ENCODE measurements at regions not wholly inside any gene's neighbourhood (a gene's known extent, or its start where the extent isn't known, plus 50 kb on each side); places are given as distances from the start of the nearest gene placed in this dataset.

DNA sequence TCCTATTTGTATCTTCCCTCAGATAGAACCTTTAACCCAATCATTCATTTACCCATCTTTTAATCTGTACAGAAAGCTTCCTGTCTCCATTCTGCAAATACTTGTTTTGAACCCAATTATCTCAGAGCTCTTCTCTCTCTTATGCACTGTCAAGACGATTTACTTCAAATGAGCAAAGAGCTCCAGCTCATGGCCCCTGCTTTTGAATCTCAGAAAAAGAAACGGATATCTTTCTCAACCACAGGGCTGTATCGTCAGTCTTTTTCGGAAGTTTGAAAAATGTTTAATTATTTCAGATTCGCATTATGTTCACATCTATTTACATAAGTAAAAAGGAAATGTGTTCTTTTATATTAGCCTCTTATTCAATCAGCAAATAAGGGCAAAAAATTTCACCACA is 322.7 kb upstream of the NBEA start:
- no peak for DNase-seq (ENCODE audit: low read depth in 2 of 2)

DNA sequence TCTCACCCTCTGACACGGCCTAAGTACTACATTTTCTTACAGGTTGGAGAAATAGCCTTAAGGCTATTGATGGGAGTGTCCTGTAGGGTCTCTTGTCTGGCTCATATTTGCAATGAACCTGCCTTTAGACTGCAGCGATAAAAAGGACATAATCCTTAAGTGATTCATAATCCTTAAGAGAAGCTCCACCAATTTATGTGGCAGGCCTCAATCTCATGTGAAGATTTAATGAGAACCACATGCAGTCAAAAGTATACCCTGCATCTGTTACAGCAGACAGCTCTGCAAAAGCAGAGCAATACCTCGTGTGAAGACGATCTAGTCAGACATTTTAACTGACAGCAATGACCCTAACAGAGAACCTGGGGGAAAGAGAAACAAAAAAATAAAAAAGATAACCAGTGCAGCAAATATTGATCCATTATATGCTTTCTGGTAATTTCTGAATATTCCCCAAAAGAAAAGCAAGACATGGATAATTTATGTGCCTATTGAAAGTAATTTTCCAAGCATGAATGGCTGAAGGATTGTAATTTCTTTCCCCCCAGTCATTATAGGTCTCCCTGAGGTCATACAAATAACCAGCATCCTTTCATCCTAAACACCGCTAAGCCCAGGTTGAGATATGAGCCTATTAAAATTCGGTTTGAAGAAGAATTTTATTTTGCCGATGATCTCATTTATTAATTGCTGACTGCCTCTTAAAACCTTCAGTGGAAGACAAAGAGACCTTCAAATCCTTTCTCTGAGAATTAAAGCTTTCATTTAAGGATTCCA is 321.8 kb upstream of the NBEA start:
- DNase-seq (ENCODE audit: low read depth in 2 of 2), result no peak

DNA sequence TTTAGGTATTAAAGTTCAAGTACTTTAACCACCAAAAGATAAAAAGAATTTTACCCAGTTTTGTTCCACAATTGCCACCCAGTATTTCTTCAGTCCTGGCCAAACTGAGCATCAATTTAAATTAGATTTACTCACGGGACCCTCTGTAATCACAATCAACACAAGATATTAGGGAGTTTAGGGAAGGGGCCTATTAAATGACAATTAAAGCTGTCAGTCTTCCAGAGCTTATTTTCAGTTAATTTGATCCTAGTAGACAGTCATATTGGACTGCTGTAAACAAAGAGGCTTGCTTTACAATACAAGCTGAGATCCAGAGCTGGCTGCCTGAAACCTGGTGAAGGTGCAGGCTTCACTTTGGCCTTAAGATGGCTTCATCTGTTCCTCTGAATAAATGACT is 321.2 kb upstream of the NBEA start:
- DNase-seq (ENCODE audit: low read depth in 2 of 2), result no peak

DNA sequence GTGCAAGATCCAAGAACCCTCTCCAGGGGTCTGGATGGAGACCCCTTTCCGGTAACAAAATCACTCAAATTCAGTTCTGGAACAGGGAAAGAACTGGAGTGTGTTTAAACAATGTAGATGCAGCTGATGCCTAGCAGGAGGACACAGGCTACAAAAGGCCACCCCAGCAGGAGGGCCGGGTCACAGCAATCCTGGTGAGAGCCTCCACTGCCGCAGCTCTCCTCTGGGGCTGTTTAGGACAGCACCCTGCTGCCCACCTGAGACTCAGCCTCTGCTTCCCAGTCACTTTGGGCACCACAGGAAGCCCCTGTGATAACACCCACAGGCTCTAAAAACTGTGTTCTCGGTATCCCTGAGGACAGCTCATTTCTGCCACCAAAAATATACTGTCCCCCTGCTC is 318.7 kb upstream of the NBEA start:
- no peak for DNase-seq (ENCODE audit: low read depth in 2 of 2)

DNA sequence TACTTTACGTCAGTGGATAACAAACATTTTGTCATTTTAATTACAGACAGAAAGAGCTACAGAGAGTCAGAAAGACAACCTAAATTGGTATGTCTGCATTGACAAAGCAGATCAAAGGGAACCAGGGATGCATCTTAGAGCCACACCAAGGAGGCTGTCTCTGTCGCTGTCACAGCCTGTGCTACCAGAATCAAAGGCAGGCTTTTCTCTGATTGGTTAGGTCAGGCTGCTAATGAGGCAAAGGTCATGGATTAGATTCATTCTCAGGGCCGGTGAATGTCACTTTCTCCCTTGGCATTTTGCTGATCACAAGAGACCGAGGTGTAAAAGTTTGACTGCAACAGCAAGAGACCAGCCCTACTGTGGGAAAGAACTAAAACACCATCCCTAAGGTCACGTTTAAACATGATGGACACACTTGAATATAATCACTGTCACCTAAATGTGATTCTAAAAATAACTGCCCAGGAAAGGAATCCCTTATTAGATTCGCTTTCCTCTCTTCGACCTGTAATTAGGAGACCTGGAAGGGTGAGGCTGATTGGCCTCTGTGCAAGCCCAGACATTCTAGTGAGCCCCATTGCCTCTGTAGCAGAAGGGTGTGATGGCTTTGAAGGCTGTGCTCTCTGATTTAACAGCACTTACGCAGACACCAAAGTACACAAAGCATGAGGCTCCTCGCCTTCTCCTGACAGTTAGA is 314.4 kb upstream of the NBEA start:
- no peak for DNase-seq (ENCODE audit: low read depth in 2 of 2)

DNA sequence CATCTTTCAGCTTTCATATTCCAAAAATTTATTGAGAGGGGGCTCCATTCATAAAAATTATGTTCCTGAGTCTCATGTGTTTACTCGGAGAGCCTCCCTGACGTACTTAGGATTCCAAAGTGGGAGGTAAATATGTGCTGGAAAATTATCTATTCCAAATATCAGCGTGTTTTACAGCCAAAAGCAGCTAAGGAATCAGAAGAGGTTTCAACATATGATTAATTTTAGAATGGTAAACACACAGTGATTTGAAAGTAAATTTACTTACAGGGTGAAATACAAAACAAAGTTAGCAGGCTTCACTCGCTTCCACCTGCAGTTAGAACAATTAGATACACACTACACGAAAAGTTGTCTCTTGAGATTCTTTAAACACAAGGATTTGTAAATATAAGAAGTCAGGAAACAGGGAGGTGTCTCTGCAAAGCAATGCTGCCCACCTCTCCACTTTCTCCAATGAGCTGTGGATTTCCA is 313.8 kb upstream of the NBEA start:
- no peak for DNase-seq (ENCODE audit: low read depth in 2 of 2)

DNA sequence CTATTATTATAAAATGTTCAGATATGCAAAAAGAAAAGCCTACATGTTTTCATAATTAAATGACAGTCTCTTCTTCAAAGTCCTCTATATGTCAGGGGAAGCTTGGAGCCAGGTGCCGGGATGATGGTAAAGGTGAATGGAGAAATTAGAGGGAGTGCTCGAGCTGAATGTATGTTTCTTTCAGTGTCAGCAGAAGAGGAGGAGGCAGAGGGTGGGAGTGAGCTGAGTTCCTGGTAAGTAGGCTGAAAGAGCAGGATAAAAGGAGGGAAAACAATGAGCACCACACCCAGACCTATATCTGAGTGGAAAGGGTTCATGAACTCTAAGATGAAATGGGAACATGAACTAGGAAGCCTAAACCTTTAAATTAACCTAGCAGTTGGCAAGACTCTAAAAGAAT is 307.6 kb upstream of the NBEA start:
- no peak for DNase-seq (ENCODE audit: low read depth in 2 of 2)

DNA sequence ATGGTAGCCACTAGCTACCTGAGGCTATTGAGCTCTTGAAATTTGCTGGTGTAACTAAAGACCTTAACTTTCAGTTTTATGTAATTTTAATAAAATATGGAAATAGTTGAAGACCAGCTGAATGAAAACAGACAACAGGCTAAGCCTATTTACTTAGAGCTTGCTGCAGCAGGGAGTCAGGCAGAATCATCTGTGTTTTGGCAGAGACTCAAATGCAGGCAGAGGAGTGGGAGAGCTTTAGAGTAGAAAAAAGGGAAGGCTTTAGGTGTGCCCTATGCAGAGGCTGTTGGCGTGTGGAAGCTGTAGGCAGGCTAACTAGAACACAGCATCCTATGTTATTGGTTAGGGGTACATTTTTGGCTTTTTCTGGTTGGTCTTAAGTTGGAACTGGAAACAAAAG is 304.9 kb upstream of the NBEA start:
- no peak for DNase-seq (ENCODE audit: low read depth in 2 of 2)

DNA sequence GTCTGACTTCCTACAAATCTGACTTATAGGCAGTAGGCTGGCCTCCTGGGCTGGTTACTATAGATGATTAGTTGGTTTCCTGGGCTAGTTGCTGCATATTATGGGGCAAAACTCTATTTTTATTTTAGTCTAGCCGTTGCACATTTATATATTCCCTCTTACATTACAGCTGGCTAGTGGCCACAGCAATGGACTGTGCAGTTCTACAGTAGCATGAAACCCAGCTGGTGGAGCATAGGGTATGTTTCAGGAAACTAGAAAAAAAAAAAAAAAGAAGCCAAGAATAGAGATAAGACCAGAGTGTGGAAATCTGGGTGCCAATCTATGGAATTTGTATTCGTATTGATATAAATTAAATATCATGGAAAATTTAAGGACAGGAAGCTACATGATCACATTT is 304.4 kb upstream of the NBEA start:
- DNase-seq (ENCODE audit: low read depth in 2 of 2), result no peak

DNA sequence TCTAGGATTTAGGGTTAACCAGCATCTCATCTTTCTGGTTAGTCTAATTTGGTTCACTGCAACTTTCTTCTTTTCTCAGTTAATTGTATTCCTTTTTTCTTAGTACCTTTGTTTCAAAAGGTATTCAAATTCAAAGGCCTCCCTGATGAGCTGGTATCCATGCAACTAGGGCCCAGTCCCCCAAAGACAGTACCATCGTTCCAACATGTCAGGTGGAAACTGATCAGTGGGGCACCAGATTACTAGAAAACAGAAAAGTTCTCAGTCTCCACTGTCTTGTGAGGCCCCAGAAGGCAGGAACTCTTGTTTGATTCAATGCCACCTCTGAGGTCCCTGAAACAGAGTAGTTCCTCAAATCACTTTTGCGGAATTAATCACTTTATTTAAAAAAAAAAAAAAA is 303.2 kb upstream of the NBEA start:
- DNase-seq (ENCODE audit: low read depth in 2 of 2), result no peak

DNA sequence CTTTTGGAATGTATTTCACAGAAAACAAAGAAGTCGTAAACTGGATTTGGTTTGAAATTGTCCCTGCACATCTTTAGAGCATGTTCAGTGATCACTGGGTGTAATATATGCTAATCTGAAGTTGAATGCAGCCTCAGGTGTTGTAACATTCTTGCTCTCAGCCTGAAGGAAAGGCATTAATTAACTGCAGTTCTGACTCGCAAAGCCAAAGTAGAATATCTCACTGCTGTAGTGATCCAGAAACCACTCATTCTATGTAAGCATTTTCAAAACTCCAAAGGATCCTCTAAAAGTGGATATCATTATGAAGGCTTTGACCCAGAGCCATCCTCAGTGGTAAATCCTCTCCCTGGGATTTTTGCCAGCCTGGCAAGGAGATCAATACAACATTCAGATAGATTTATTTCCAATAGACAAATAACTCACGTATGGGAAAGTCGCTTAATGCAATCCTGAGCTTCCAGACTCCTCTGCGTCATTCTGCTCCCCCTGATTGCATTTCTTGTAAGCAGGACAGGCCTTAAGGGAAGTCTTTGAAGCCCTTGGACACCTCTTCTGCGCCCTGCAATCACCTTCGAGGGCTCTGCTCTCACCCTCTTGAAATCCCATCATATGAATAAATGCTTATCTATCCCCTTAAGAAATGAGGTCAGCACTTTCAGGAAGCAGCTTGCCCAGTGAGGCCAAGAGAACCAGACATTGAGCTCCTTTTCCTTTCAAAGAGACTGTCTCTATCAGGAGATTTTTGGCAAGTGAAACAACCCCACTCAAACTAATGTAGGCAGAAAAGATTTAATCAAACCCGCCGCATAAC is 301.7 kb upstream of the NBEA start:
- no peak for DNase-seq (ENCODE audit: low read depth in 2 of 2)

DNA sequence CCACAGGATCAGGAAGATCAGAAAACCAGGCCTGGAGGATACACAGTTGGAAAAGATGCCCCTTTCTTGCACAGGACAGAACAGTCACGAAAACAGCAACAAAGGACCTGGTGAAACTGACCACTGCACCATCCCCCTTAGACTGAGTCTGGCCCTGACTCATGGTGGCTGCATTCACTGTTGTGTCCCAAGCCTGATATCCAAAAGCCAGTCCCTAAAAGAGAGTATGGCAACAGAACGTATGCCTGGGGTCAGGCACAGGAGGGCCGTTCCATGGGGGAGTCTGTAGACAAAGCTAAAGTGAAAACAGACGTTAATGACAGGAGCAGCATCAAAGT is 301.1 kb upstream of the NBEA start:
- no peak for DNase-seq (ENCODE audit: low read depth in 2 of 2)

DNA sequence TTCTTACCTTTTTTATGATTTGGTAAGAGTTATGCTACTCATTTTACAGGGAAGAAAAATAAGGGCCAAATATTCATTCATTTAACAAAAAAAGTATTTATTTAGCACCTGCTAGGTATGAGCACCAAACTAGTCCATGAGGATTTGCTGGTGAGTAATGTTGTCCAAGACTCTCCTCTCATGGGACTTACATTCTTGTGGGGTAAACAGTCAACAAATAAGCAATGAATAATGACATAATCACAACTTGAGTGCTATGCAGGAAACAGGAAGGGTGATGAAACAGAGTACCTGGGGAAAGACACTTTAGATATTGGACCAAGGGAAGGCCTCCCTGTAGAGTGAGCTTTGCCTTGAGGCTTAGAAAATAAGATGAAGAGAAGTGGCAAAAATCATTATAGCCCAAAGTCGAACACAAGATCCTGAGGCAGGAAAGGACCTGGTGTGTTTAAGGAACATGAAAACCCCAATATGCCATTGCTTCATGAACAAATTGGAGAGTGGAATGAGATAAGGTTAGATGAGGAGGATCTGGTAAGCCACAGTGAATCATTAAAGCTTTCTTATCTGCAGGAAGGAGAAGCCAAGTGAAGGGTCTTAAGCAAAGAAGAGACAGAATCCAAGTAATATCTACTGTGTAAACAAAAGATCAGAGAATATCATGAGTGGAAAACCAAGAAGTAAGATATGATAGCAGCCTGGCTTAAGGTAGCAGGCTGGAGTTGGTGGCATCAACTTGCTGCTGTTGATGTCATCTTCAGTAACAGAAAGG is 294.5 kb upstream of the NBEA start:
- no peak for DNase-seq (ENCODE audit: low read depth in 2 of 2)

DNA sequence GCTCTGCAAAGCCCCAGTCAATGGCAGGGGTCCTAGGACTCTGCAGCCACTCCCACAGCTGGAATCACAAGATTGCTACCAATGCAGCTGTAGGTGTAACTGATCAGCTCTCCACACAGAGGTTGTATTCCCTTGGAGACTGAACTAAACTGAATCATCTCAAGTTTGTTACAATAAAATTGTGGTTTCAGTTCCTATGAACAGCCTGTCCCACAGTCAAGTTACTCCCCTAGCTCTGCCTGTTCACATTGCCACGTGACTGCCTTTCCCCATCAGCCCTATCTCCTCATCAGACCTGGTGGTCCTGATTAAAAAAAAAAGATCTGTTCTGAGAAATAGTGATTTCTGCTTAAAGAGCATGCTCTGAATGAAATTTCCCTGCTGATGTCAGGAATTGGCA is 287.9 kb upstream of the NBEA start:
- DNase-seq (ENCODE audit: low read depth in 2 of 2), result no peak

DNA sequence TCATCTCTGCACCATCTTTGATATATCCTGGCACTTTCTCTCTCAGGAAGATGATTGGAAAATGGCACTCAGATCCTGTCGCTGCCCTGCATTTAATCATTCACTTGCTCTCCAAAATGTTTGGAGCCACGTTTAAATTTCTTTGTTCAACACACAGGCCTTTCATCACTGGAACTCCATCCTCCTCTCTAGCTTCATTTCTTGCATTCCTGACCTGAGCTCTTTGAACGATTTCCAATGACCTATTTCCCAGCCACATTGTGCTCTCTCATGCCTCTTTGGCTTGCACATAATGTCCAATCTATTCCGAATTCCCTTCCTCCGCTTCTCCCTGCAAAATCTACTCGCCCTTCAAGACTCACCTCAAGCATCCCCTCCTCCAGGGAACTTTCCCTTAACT is 287.4 kb upstream of the NBEA start:
- DNase-seq (ENCODE audit: low read depth in 2 of 2), result no peak

DNA sequence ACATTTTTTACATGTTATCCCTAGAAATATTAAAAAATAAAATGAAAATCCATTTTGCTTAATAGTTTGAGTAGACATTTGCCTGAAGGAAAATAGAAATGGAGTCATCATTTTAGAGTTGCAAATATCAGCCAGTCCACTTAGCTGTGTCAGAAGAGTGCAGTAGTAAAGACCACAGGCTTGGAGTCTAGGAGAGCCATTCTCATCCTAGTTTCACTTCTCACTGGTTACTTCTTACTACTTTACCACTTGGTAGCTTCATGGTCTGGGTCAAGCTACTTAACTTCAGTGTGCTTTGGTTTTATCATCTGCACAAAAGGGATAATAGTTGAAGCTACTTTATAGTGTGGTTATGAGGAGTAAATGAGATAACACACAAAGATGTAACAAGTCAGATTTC is 286.5 kb upstream of the NBEA start:
- no peak for DNase-seq (ENCODE audit: low read depth in 2 of 2)

DNA sequence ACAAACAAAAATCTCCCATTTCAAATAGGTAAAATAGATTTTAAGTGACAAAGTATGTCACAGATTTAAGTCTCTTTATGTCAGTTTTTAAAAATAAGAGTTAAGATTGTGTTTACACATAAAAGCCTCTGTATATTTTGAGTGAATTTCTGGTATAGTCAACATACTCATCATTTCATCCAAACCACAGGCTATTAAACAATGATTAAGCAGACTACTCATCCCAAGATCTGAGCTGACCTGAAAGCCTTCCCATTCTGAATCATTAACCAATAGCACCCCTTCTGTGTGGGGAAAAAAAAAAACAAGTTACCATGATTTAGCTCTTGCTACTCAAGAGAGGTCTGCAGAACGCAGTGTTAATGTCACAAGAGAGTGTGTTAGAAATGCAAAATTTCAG is 284.4 kb upstream of the NBEA start:
- no peak for DNase-seq (ENCODE audit: low read depth in 2 of 2)

DNA sequence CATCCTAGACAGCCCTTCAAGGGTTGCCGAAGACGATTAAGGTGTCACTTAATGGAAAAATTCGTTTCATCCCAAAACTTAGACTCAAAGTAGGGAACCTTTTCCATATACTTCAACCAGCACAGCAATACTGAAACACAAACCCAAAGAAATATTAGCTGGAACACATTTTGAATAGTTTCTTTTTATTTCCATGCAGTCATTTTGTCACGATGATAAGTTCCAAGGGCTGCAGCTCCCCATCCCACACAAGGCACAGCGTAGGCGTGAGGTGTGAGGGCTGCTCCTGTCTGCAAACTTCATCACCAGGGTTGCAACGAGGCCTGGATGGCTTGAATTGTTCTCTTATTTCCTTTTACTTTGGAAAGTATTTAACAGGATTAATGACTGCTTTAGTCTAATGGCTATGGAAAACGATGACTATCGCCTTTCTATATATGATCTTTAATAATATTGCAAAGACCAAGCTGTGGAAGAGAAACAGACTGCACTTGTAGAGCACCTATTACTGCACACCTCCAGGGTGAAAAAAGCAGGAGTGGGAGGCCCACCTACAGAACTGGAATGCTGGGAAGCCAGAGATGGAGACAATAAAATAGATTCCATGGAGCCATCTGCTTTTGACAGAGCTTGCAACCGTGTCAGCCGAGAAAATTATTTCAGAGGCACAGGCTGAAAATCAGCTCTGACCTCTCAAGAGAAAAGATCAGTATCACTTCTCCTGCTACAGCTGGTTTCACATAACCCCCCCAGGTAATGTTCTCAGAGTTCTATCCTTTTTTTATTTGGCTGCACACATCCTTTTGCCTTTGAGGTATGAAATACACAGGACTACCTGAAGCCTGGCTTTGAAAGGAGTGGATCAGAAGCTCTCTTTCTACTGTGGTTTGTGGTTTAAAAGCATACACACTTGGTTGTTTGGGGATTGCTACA is 274.5 kb upstream of the NBEA start:
- DNase-seq (ENCODE audit: low read depth in 2 of 2), result no peak

DNA sequence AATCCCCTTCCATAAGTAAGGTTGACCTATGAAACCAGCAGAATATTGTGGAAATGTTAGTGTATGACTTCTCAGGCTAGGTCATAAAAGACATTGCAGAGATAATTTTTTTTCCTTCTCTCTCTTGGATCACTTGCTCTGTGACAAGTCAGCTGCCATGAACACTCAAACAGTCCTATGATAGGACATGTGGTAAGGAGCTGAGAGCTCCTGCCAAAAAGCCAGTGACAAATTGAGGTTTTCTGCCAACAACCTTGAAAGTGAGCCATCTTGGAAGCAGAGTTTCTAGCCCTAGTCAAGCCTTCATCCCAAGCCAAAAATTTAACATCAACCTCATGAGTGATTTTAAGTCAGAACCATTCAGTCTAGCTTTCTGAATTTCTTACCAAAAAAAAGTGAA is 270.9 kb upstream of the NBEA start:
- DNase-seq (ENCODE audit: low read depth in 2 of 2), result no peak

DNA sequence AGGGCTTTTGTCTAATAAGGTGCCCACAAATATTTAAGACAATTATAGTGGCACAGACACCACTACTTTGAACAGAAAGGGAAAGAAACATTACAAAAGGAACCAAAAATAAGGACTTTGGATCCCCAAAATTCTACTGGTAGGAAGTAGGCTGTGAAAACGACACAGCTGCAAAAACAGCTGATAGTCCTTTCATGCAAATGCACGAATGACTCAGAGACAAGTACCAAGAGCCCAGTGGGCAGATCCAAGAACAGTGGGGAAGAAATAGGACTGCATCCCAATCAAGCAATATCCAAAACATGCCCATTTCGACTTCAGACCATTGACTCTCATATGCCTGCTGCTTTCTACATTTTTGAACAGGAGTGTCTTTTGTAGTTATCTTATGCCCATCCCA is 269.4 kb upstream of the NBEA start:
- DNase-seq (ENCODE audit: low read depth in 2 of 2), result no peak

DNA sequence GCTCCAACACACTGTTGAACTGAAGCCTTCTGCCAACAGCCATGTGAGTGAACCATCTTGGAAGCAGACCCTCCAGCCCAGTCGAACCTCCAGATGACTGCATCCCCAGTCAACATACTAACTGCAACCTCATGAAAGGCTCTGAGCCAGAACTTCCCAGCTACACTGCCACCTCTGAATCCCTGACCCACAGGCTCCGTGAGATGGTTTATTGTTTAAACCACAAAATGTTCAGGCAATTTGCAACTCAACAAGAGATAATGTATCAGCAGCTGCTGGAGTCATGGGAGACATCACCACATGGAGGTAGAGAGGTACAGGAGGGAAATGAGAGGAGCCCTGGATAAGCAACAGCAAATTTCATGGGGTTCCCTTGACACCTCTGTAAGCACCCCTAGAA is 266.4 kb upstream of the NBEA start:
- no peak for DNase-seq (ENCODE audit: low read depth in 2 of 2)

Measured in stimulated activated CD4-positive, alpha-beta T cell treated with anti-CD3 and anti-CD28 coated beads, Interleukin-4, amount 100 ng/mL, for 48 hours (primary cell).